Left lung (tissue), 4 donors: ENCODE measurements at regions not wholly inside any gene's neighbourhood (a gene's known extent, or its start where the extent isn't known, plus 50 kb on each side); places are given as distances from the start of the nearest gene placed in this dataset.
A peak's percentile ranks its signal among the peaks of the same experiment; 100 is the strongest.

Experiments
- ATAC-seq: fragments of 200-7000 bp; cut with Tn5 transposase; one replicate; pipeline ENCODE4 v1.9.1; 2020; ENCODE audit warnings: moderate library complexity
- DNase-seq, 4 donors: peaks; one replicate each; pipeline ENCODE4 v3.0.0-alpha.2; 2013 to 2020
- H3K27ac ChIP-seq, 2 donors: fragments of 200-600 bp; sonication (generic) in 1 of 2; one replicate each; pipeline versions ENCODE4 v1.5.0 to v1.8.0; 2020 to 2021
- H3K27me3 ChIP-seq, 2 donors: fragments of 200-600 bp; sonication (generic) in 1 of 2; one replicate each; pipeline versions ENCODE4 v1.5.0 to v1.8.0; 2020 to 2021
- H3K36me3 ChIP-seq, 2 donors: fragments of 200-600 bp; sonication (generic) in 1 of 2; one replicate each; pipeline versions ENCODE4 v1.5.0 to v1.8.0; 2020 to 2021
- H3K4me1 ChIP-seq, 2 donors: fragments of 200-600 bp; one replicate each; pipeline ENCODE4 v1.8.0; 2021
- H3K4me3 ChIP-seq, 2 donors: fragments of 200-600 bp; sonication (generic) in 1 of 2; one replicate each; pipeline versions ENCODE4 v1.5.0 to v1.8.0; 2020 to 2021; ENCODE audit warnings: mild to moderate bottlenecking in 1 of 2
- H3K9me3 ChIP-seq, 2 donors: fragments of 200-600 bp; sonication (generic) in 1 of 2; one replicate each; pipeline versions ENCODE4 v1.5.0 to v1.8.0; 2020 to 2021
- CTCF ChIP-seq, 2 donors: fragments of 200-600 bp; sonication (generic) in 1 of 2; IDR thresholded peaks; one replicate each; pipeline versions ENCODE4 v1.5.0 to v1.8.0; 2021; ENCODE audit warnings: antibody characterized with exemption in 2 of 2
- intact Hi-C, 2 donors: fragments of 100-400 bp; cut with DNase I; formaldehyde crosslinking; loops; one replicate each; pipeline versions ENCODE4 v1.11.2 to v1.14.2; 2022
- donor health status: DM: no; HTN: yes; CAD: no.
- donor health status: DM: no; HTN: no; CAD: no.

DNA sequence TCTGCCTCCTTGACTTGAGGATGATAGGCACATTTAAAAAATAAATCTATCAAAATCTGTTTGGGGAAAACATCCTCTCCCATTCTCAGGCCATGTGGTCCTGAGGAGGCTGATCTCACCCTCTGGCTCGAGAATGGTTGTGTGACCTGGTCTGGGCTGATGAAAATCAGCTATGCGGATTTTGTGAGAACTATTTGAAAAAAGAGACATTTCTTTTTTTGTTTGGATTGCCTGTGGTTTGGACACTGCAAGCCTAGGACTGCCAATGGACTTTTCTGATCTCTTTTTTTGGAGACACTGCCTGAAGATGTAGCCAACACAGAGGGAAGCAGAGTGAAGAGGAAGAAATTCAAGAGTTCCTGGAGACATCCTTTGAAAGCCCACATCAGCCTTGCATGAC, 145.9 kb downstream of the HS3ST3B1 start:
- no peak for TF ChIP-seq CTCF (IDR thresholded peaks at IDR 0.05)
- ATAC-seq (no peak), DNase-seq (no peak)
- no peaks in the 10 kb centered on the region for H3K36me3 ChIP-seq
- H3K27ac ChIP-seq, result no peak overlapping the region
- intact Hi-C loops, result no loop called here
- no peaks in the 10 kb centered on the region for H3K9me3 ChIP-seq
- H3K27me3 ChIP-seq, result no peaks in the 10 kb centered on the region
- H3K4me1 ChIP-seq, result no peaks in the 10 kb centered on the region
- no peak overlapping the region for H3K4me3 ChIP-seq

GRCh38 chr17:14444915-14445314, 144.0 kb downstream of the HS3ST3B1 start:
- DNase-seq (no peak), ATAC-seq (no peak)
- no peak for TF ChIP-seq CTCF (IDR thresholded peaks at IDR 0.05)
- no peaks in the 10 kb centered on the region for H3K9me3 ChIP-seq
- no peak overlapping the region for H3K27ac ChIP-seq
- no peak overlapping the region for H3K4me3 ChIP-seq
- H3K27me3 ChIP-seq, result no peaks in the 10 kb centered on the region
- H3K4me1 ChIP-seq, result no peaks in the 10 kb centered on the region
- intact Hi-C loops, result no loop called here
- no peaks in the 10 kb centered on the region for H3K36me3 ChIP-seq

GRCh38 chr17:14442798-14443528, 142.1 kb downstream of the HS3ST3B1 start:
- H3K9me3 ChIP-seq, result no peaks in the 10 kb centered on the region
- no peaks in the 10 kb centered on the region for H3K36me3 ChIP-seq
- intact Hi-C loops, result no loop called here
- DNase-seq (peak in 2 of 4 donors; percentile 45 to 50), ATAC-seq (no peak)
- H3K27me3 ChIP-seq, result no peaks in the 10 kb centered on the region
- H3K4me1 ChIP-seq, result no peaks in the 10 kb centered on the region
- TF ChIP-seq CTCF (IDR thresholded peaks at IDR 0.05), result no peak
- no peak overlapping the region for H3K4me3 ChIP-seq
- H3K27ac ChIP-seq, result no peak overlapping the region

- Histone ChIP-seq H3K9me3 (no peaks in the 10 kb centered on the region), H3K27me3 (no peaks in the 10 kb centered on the region), H3K27ac (no peak overlapping the region), H3K4me1 (no peaks in the 10 kb centered on the region), H3K36me3 (no peaks in the 10 kb centered on the region), H3K4me3 (no peak overlapping the region)
- TF ChIP-seq CTCF (IDR thresholded peaks at IDR 0.05), result no peak
- intact Hi-C loops, result no loop called here
- ATAC-seq (no peak), DNase-seq (no peak)
Measured at GRCh38 chr17:14437176-14437575, 136.3 kb downstream of the HS3ST3B1 start.

- Histone ChIP-seq H3K4me1 (no peaks in the 10 kb centered on the region), H3K4me3 (no peak overlapping the region), H3K27me3 (no peaks in the 10 kb centered on the region), H3K9me3 (no peaks in the 10 kb centered on the region), H3K36me3 (no peaks in the 10 kb centered on the region), H3K27ac (no peak overlapping the region)
- intact Hi-C loops, result no loop called here
- no peak for TF ChIP-seq CTCF (IDR thresholded peaks at IDR 0.05)
- DNase-seq, result no peak
- no peak for ATAC-seq
Measured at GRCh38 chr17:14436266-14436665, 135.4 kb downstream of the HS3ST3B1 start.
